ENCODE measurements at regions not wholly inside any gene's neighbourhood (a gene's known extent, or its start where the extent isn't known, plus 50 kb on each side); places are given as distances from the start of the nearest gene placed in this dataset.

GRCh38 chr4:152258391-152258790 lies 277.5 kb downstream of the FBXW7 start:
- TF ChIP-seq CTCF (IDR thresholded peaks at IDR 0.05; ENCODE audit: low read depth, low read length) (no peak), MYC (IDR thresholded peaks at IDR 0.05; ENCODE audit: low read depth, low read length) (no peak)

Data from NB4 (cell line).